HL-60 (cell line): ENCODE measurements at regions not wholly inside any gene's neighbourhood (a gene's known extent, or its start where the extent isn't known, plus 50 kb on each side); places are given as distances from the start of the nearest gene placed in this dataset.

Experiments used
- DNase-seq, 2 experiments: peaks; one replicate each; pipeline ENCODE4 v3.0.0-alpha.2; 2010 to 2020; ENCODE audit warnings: low read depth in 1 of 2, low spot score in 1 of 2
- H3K27ac ChIP-seq: fragments of 250-450 bp; sonication (Bioruptor Pico); replicated peaks from 2 replicates; pipeline ENCODE4 v1.5.1; 2020; ENCODE audit warnings: mild to moderate bottlenecking, moderate library complexity
- H3K27me3 ChIP-seq: fragments of 250-450 bp; sonication (Bioruptor Pico); 2 replicates; pipeline ENCODE4 v1.5.1; 2021; ENCODE audit warnings: mild to moderate bottlenecking, moderate library complexity; ENCODE audit not compliant: insufficient read depth, poor library complexity, severe bottlenecking
- H3K4me3 ChIP-seq: replicated peaks from 2 replicates; pipeline ENCODE4 v1.5.1; 2011; ENCODE audit warnings: mild to moderate bottlenecking, control low read depth, low read length; ENCODE audit not compliant: insufficient read depth
- GABPA ChIP-seq: IDR thresholded peaks from 2 replicates; pipeline ENCODE4 v1.6.1; 2012; ENCODE audit warnings: low read depth
- POLR2AphosphoS5 ChIP-seq: IDR thresholded peaks from 2 replicates; pipeline ENCODE4 v1.6.1; 2012; ENCODE audit warnings: low read depth
- SPI1 ChIP-seq: IDR thresholded peaks from 2 replicates; pipeline ENCODE4 v1.6.1; 2012; ENCODE audit warnings: low read depth, mild to moderate bottlenecking, borderline replicate concordance
- TF ChIP-seq, protein P1 (sequence below): IDR thresholded peaks from 2 replicates; pipeline ENCODE4 v1.6.1; 2012; ENCODE audit warnings: low read depth; ENCODE audit not compliant: insufficient replicate concordance
- TF ChIP-seq, protein P2 (sequence below): IDR thresholded peaks from one replicate; pipeline ENCODE4 v1.5.1; 2011; ENCODE audit warnings: low read length, control low read depth, inconsistent platforms; ENCODE audit not compliant: insufficient read depth

GRCh38 chr21:19290328-19290727 is 886.7 kb upstream of the TMPRSS15 start:
- no peak overlapping the region for H3K4me3 ChIP-seq
- H3K27ac ChIP-seq = no peak overlapping the region
- no peak for DNase-seq
- H3K27me3 ChIP-seq = no peaks in the 10 kb centered on the region
- TF ChIP-seq POLR2AphosphoS5 (no peak), GABPA (no peak), SPI1 (no peak)
- TF ChIP-seq, protein P1, sequence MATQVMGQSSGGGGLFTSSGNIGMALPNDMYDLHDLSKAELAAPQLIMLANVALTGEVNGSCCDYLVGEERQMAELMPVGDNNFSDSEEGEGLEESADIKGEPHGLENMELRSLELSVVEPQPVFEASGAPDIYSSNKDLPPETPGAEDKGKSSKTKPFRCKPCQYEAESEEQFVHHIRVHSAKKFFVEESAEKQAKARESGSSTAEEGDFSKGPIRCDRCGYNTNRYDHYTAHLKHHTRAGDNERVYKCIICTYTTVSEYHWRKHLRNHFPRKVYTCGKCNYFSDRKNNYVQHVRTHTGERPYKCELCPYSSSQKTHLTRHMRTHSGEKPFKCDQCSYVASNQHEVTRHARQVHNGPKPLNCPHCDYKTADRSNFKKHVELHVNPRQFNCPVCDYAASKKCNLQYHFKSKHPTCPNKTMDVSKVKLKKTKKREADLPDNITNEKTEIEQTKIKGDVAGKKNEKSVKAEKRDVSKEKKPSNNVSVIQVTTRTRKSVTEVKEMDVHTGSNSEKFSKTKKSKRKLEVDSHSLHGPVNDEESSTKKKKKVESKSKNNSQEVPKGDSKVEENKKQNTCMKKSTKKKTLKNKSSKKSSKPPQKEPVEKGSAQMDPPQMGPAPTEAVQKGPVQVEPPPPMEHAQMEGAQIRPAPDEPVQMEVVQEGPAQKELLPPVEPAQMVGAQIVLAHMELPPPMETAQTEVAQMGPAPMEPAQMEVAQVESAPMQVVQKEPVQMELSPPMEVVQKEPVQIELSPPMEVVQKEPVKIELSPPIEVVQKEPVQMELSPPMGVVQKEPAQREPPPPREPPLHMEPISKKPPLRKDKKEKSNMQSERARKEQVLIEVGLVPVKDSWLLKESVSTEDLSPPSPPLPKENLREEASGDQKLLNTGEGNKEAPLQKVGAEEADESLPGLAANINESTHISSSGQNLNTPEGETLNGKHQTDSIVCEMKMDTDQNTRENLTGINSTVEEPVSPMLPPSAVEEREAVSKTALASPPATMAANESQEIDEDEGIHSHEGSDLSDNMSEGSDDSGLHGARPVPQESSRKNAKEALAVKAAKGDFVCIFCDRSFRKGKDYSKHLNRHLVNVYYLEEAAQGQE = no peak
- TF ChIP-seq, protein P2, sequence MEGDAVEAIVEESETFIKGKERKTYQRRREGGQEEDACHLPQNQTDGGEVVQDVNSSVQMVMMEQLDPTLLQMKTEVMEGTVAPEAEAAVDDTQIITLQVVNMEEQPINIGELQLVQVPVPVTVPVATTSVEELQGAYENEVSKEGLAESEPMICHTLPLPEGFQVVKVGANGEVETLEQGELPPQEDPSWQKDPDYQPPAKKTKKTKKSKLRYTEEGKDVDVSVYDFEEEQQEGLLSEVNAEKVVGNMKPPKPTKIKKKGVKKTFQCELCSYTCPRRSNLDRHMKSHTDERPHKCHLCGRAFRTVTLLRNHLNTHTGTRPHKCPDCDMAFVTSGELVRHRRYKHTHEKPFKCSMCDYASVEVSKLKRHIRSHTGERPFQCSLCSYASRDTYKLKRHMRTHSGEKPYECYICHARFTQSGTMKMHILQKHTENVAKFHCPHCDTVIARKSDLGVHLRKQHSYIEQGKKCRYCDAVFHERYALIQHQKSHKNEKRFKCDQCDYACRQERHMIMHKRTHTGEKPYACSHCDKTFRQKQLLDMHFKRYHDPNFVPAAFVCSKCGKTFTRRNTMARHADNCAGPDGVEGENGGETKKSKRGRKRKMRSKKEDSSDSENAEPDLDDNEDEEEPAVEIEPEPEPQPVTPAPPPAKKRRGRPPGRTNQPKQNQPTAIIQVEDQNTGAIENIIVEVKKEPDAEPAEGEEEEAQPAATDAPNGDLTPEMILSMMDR = no peak

GRCh38 chr21:19320291-19320690 is 916.7 kb upstream of the TMPRSS15 start:
- no peak for DNase-seq
- TF ChIP-seq SPI1 (no peak), GABPA (no peak), POLR2AphosphoS5 (no peak)
- TF ChIP-seq, protein P1 = no peak
- TF ChIP-seq, protein P2 = no peak
- Histone ChIP-seq H3K27ac (no peak overlapping the region), H3K4me3 (no peak overlapping the region), H3K27me3 (no peaks in the 10 kb centered on the region)

DNA sequence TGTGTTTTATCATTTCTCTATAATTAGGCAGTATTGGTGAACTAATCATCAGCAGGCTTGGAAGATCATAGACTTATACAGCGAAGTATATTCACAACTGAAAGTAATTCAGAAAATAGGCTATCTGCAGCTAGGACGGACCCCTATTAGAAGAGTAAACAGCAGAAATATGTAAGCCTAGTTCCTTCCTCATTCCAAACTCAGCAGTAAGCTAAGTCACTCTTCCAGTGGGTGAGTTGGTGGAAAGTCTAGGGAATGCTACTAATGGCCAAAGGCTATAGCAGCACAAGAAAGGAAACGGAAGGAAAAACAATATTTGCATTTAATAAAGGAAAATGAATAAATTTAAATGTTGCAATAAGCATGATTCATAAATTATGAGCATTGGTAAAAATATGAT is 918.1 kb upstream of the TMPRSS15 start:
- no peak for TF ChIP-seq POLR2AphosphoS5
- TF ChIP-seq, protein P1 = no peak
- TF ChIP-seq, protein P2 = no peak
- no peak for TF ChIP-seq SPI1
- no peak for TF ChIP-seq GABPA
- no peaks in the 10 kb centered on the region for H3K27me3 ChIP-seq
- DNase-seq = no peak

More for the DNA sequence above, 918.1 kb upstream of the TMPRSS15 start:
- no peak overlapping the region for H3K4me3 ChIP-seq
- no peak overlapping the region for H3K27ac ChIP-seq
